Mucosa of rectum (tissue), 2 donors: ENCODE measurements at regions not wholly inside any gene's neighbourhood (a gene's known extent, or its start where the extent isn't known, plus 50 kb on each side); places are given as distances from the start of the nearest gene placed in this dataset.
"Not testable (repeated sequence)": the region's sequence is repeated elsewhere in the genome, so short reads cannot be mapped to it uniquely, and the experiment has no call there.

ENCODE experiments used
- H3K27ac ChIP-seq, 2 donors: one replicate each; pipeline ENCODE4 v1.7.0; 2013; ENCODE audit warnings: inconsistent platforms in 2 of 2, low read depth in 2 of 2, low read length in 2 of 2
- H3K27me3 ChIP-seq, 2 donors: one replicate each; pipeline ENCODE4 v1.7.0; 2013; ENCODE audit warnings: low read length in 2 of 2; ENCODE audit not compliant: control insufficient read depth in 2 of 2, insufficient read depth in 2 of 2
- H3K36me3 ChIP-seq, 2 donors: one replicate each; pipeline ENCODE4 v1.7.0; 2013; ENCODE audit warnings: low read length in 2 of 2; ENCODE audit not compliant: control insufficient read depth in 2 of 2, insufficient read depth in 2 of 2
- H3K4me1 ChIP-seq, 2 donors: one replicate each; pipeline ENCODE4 v1.7.0; 2013; ENCODE audit warnings: low read length in 2 of 2, mild to moderate bottlenecking in 1 of 2; ENCODE audit not compliant: control insufficient read depth in 2 of 2, insufficient read depth in 2 of 2
- H3K4me3 ChIP-seq, 2 donors: one replicate each; pipeline ENCODE4 v1.7.0; 2013; ENCODE audit warnings: low read length in 2 of 2
- H3K9ac ChIP-seq, 2 donors: one replicate each; pipeline ENCODE4 v1.7.0; 2013; ENCODE audit warnings: low read length in 2 of 2, low read depth in 1 of 2, mild to moderate bottlenecking in 1 of 2
- H3K9me3 ChIP-seq, 2 donors: one replicate each; pipeline ENCODE4 v1.7.0; 2013; ENCODE audit warnings: low read length in 2 of 2; ENCODE audit not compliant: control insufficient read depth in 2 of 2
- donor health status: healthy.
- donor health status: Normal muscosa, but diverticular disease.

- no peak overlapping the region for H3K27ac ChIP-seq
These were observed 130.0 kb downstream of the RFPL4B start for GRCh38 chr6:112477125-112477524.

GRCh38 chr6:112478036-112478435, 130.9 kb downstream of the RFPL4B start:
- Histone ChIP-seq H3K4me1 (no peaks in the 10 kb centered on the region), H3K27ac (no peak overlapping the region), H3K27me3 (no peaks in the 10 kb centered on the region), H3K9me3 (no peaks in the 10 kb centered on the region), H3K36me3 (no peaks in the 10 kb centered on the region), H3K4me3 (no peak overlapping the region), H3K9ac (no peak overlapping the region)

More at GRCh38 chr6:112477125-112477524, 130.0 kb downstream of the RFPL4B start:
- Histone ChIP-seq H3K9ac (no peak overlapping the region), H3K27me3 (no peaks in the 10 kb centered on the region), H3K4me1 (no peaks in the 10 kb centered on the region), H3K9me3 (no peaks in the 10 kb centered on the region), H3K36me3 (no peaks in the 10 kb centered on the region), H3K4me3 (no peak overlapping the region)

GRCh38 chr6:112479975-112480374, 132.8 kb downstream of the RFPL4B start:
- not testable (repeated sequence) for H3K9me3 ChIP-seq, H3K4me1 ChIP-seq, H3K27ac ChIP-seq, H3K4me3 ChIP-seq, H3K27me3 ChIP-seq, H3K9ac ChIP-seq, H3K36me3 ChIP-seq

- Histone ChIP-seq H3K9me3 (no peaks in the 10 kb centered on the region), H3K27me3 (no peaks in the 10 kb centered on the region), H3K9ac (no peak overlapping the region), H3K4me3 (no peak overlapping the region), H3K36me3 (no peaks in the 10 kb centered on the region), H3K27ac (no peak overlapping the region), H3K4me1 (no peaks in the 10 kb centered on the region)
These were observed 133.4 kb downstream of the RFPL4B start for GRCh38 chr6:112480553-112480952.

- Histone ChIP-seq H3K4me3 (no peak overlapping the region), H3K9ac (no peak overlapping the region), H3K36me3 (no peaks in the 10 kb centered on the region), H3K27ac (no peak overlapping the region), H3K9me3 (no peaks in the 10 kb centered on the region), H3K4me1 (no peaks in the 10 kb centered on the region), H3K27me3 (no peaks in the 10 kb centered on the region)
These were observed 134.1 kb downstream of the RFPL4B start for GRCh38 chr6:112481211-112481610.

- no peak overlapping the region for H3K27ac ChIP-seq
- no peak overlapping the region for H3K4me3 ChIP-seq
- no peak overlapping the region for H3K9ac ChIP-seq
- H3K4me1 ChIP-seq = no peaks in the 10 kb centered on the region
- H3K36me3 ChIP-seq = no peaks in the 10 kb centered on the region
- no peaks in the 10 kb centered on the region for H3K27me3 ChIP-seq
- H3K9me3 ChIP-seq = no peaks in the 10 kb centered on the region
These were observed 135.2 kb downstream of the RFPL4B start for GRCh38 chr6:112482373-112482772.

GRCh38 chr6:112485120-112485826, 138.1 kb downstream of the RFPL4B start:
- no peak overlapping the region for H3K27ac ChIP-seq
- no peaks in the 10 kb centered on the region for H3K36me3 ChIP-seq
- H3K9ac ChIP-seq = no peak overlapping the region
- no peaks in the 10 kb centered on the region for H3K9me3 ChIP-seq
- no peak overlapping the region for H3K4me3 ChIP-seq
- H3K4me1 ChIP-seq = no peaks in the 10 kb centered on the region
- H3K27me3 ChIP-seq = no peaks in the 10 kb centered on the region

GRCh38 chr6:112485827-112486212, 138.7 kb downstream of the RFPL4B start:
- H3K9me3 ChIP-seq = no peaks in the 10 kb centered on the region
- no peaks in the 10 kb centered on the region for H3K27me3 ChIP-seq
- no peak overlapping the region for H3K4me3 ChIP-seq
- no peaks in the 10 kb centered on the region for H3K4me1 ChIP-seq
- no peak overlapping the region for H3K27ac ChIP-seq
- H3K9ac ChIP-seq = no peak overlapping the region
- H3K36me3 ChIP-seq = no peaks in the 10 kb centered on the region

- Histone ChIP-seq H3K27ac (no peak overlapping the region), H3K27me3 (no peaks in the 10 kb centered on the region), H3K9ac (no peak overlapping the region), H3K4me3 (no peak overlapping the region), H3K36me3 (no peaks in the 10 kb centered on the region), H3K9me3 (no peaks in the 10 kb centered on the region), H3K4me1 (no peaks in the 10 kb centered on the region)
These were observed 139.3 kb downstream of the RFPL4B start for GRCh38 chr6:112486454-112486853.

- Histone ChIP-seq H3K4me3 (no peak overlapping the region), H3K27ac (no peak overlapping the region), H3K9me3 (no peaks in the 10 kb centered on the region), H3K36me3 (no peaks in the 10 kb centered on the region), H3K27me3 (no peaks in the 10 kb centered on the region), H3K9ac (no peak overlapping the region), H3K4me1 (no peaks in the 10 kb centered on the region)
These were observed 141.1 kb downstream of the RFPL4B start for GRCh38 chr6:112488238-112488637.

GRCh38 chr6:112501705-112502104, 154.6 kb downstream of the RFPL4B start:
- Histone ChIP-seq H3K36me3 (no peaks in the 10 kb centered on the region), H3K4me1 (no peaks in the 10 kb centered on the region), H3K4me3 (no peak overlapping the region), H3K27me3 (no peaks in the 10 kb centered on the region), H3K9me3 (no peaks in the 10 kb centered on the region), H3K27ac (no peak overlapping the region), H3K9ac (no peak overlapping the region)
